Mesodermal cell (in vitro differentiated cells): ENCODE measurements at regions not wholly inside any gene's neighbourhood (a gene's known extent, or its start where the extent isn't known, plus 50 kb on each side); places are given as distances from the start of the nearest gene placed in this dataset.
"Not testable (repeated sequence)": the region's sequence is repeated elsewhere in the genome, so short reads cannot be mapped to it uniquely, and the experiment has no call there.

Experiments
- H3K27ac ChIP-seq: 2 replicates; pipeline ENCODE4 v1.7.0; 2013; ENCODE audit warnings: mild to moderate bottlenecking, low read depth, low read length, moderate library complexity; ENCODE audit not compliant: severe bottlenecking
- H3K36me3 ChIP-seq: 2 replicates; pipeline ENCODE4 v1.7.1; 2013; ENCODE audit warnings: mild to moderate bottlenecking, low read length, moderate library complexity; ENCODE audit not compliant: control insufficient read depth, insufficient read depth
- H3K4me1 ChIP-seq: one replicate; pipeline ENCODE4 v1.7.1; 2013; ENCODE audit warnings: mild to moderate bottlenecking, low read length; ENCODE audit not compliant: insufficient read depth, control insufficient read depth, poor library complexity, severe bottlenecking
- H3K4me3 ChIP-seq: 2 replicates; pipeline ENCODE4 v1.7.0; 2013; ENCODE audit warnings: low read length, control low read depth, mild to moderate bottlenecking; ENCODE audit not compliant: insufficient read depth, poor library complexity, severe bottlenecking; ENCODE audit errors: extremely low read depth
- H3K9me3 ChIP-seq: 2 replicates; pipeline ENCODE4 v1.7.1; 2013; ENCODE audit warnings: mild to moderate bottlenecking, low read length, moderate library complexity; ENCODE audit not compliant: control insufficient read depth
- WGBS, 2 experiments: methylation state at CpG; one replicate each; pipeline ENCODE4 v1.1.5; 2013; ENCODE audit warnings: missing lambda C conversion rate in 2 of 2; ENCODE audit not compliant: insufficient coverage in 2 of 2; 5-methylcytosine and 5-hydroxymethylcytosine counted together

DNA sequence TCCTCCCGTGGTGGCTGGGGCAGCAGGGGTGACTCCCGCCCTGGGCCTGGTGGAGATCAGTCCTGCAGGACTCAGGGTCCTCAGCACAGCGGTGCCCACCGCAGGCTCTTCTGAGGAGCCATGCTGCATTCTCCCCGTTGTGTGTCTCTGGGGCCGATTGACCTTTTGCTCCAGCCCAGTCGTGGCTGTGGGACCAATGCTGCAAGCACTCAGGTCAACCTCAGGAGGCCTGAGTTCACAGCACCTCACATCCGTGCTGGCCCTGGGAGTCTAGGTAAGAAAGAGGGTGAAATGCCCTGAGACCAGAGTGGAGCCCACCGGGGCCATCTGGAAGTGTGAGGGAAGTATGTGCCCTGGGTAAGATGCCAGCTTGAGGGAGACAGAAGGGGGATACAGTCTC lies 316.1 kb upstream of the B3GAT1 start:
- H3K4me3 ChIP-seq: no peak overlapping the region
- WGBS, 2 experiments: 91% methylated on average over 8 to 9 of the region's 9 CpGs
- peaks cover 29% of the 10 kb centered on the region for H3K4me1 ChIP-seq
- no peak overlapping the region for H3K27ac ChIP-seq
- H3K9me3 ChIP-seq: no peaks in the 10 kb centered on the region
- no peaks in the 10 kb centered on the region for H3K36me3 ChIP-seq

DNA sequence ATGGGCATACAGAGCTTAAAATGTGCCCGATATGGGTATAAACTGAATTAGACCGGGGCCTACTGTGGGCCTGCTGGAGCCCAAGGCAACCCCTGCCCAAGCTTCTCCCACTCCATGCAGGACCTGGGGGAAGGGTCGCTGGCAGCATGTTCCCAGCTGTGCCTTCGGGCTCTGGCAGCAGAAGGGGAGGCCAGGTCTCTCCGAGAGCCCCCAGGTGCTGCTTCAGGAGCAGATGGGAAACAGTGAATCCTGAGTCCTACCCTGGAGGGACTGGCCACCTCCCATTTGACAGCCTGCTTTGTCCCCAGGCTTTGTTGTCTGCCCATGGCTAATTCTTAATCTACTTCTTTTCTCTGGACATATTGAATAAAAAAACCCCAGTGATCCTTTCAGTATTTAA lies 315.6 kb upstream of the B3GAT1 start:
- no peak overlapping the region for H3K4me3 ChIP-seq
- no peaks in the 10 kb centered on the region for H3K36me3 ChIP-seq
- no peaks in the 10 kb centered on the region for H3K9me3 ChIP-seq
- no peak overlapping the region for H3K27ac ChIP-seq
- peaks cover 23% of the 10 kb centered on the region for H3K4me1 ChIP-seq
- 90 to 92% methylated on average over 4 to 5 of the region's 5 CpGs for WGBS, 2 experiments

DNA sequence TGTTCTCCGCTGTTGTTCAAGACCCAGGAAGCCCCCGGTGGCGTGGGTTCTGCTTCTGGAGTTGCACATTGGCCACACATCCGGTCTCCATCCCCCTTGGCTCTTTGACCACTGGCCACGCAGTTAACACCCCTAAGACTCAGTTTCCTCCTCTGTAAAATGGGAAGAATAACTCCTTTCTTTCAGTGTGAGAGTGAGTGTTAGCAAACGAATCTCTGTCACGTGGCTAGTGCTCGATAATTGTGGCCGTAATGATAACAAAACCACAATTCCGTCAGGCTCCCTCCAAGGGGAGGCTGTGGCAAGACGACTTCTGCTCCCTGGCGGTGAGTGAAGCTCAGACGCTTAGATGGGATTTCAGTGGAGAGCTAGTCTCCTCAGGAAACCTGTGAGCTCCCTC lies 315.2 kb upstream of the B3GAT1 start:
- H3K9me3 ChIP-seq: no peaks in the 10 kb centered on the region

DNA sequence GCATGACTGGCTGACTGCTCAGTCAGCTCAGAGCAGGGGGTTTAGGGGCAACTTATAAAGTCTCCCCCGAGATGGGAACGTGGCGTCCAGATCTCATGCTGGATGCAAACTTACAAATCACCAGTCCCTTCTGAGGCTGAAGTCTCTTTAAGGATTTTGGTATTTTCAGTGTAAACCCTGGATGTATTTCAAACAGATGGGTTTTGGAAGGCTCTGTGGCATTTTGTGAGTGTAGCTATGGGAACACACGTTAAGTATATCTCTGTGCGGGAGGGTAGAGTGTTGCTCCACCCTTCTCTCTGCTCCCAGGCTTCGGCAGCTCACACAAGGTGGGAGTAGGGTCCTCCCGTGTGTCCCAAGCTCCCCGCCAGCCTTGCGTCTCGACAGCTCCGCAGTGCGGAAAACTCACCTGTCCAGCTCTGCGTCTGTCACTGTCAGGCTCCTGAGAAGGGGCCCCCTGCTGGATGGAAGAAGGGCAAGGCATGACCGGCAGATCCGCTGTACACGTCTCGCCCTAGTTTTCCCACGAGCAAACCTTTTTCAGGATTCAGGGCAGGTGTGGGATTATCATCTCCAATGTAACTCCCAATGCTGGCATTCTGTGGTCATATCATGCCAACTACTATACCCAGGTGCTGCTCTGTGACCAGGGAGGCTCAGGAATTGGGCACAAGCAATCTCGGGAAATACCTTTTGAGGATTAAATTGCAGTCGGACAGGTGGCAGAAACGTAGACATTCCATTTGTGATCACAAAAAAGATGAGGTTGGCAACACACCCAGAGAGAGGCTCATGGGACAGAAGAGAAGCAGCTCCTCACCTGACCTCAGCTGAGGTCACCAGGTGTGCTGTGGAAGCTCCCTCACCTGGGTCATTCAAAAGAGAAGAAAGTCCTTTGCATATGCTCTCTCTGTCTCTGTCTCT lies 313.9 kb upstream of the B3GAT1 start:
- H3K27ac ChIP-seq: no peak overlapping the region
- H3K36me3 ChIP-seq: no peaks in the 10 kb centered on the region
- no peak overlapping the region for H3K4me3 ChIP-seq
- WGBS, 2 experiments: 87 to 88% methylated on average over 17 to 21 of the region's 21 CpGs
- H3K9me3 ChIP-seq: no peaks in the 10 kb centered on the region
- peaks cover 8% of the 10 kb centered on the region for H3K4me1 ChIP-seq

More for the DNA sequence above, 315.2 kb upstream of the B3GAT1 start:
- 91 to 96% methylated on average over 8 to 11 of the region's 13 CpGs for WGBS, 2 experiments
- peaks cover 19% of the 10 kb centered on the region for H3K4me1 ChIP-seq
- no peak overlapping the region for H3K27ac ChIP-seq
- H3K36me3 ChIP-seq: no peaks in the 10 kb centered on the region
- H3K4me3 ChIP-seq: no peak overlapping the region

- no peaks in the 10 kb centered on the region for H3K36me3 ChIP-seq
- WGBS, 2 experiments: 89 to 95% methylated on average over 8 to 10 of the region's 12 CpGs
- H3K9me3 ChIP-seq: no peaks in the 10 kb centered on the region
- no peak overlapping the region for H3K27ac ChIP-seq
- no peak overlapping the region for H3K4me3 ChIP-seq
- H3K4me1 ChIP-seq: peaks cover under 1% of the 10 kb centered on the region
These were observed 313.2 kb upstream of the B3GAT1 start for GRCh38 chr11:134725211-134725610.

GRCh38 chr11:134724779-134725140 lies 312.7 kb upstream of the B3GAT1 start:
- H3K27ac ChIP-seq: no peak overlapping the region
- no peaks in the 10 kb centered on the region for H3K4me1 ChIP-seq
- no peaks in the 10 kb centered on the region for H3K9me3 ChIP-seq
- WGBS, 2 experiments: 75 to 90% methylated on average over 9 of the region's 9 CpGs
- H3K4me3 ChIP-seq: no peak overlapping the region
- H3K36me3 ChIP-seq: no peaks in the 10 kb centered on the region

- H3K9me3 ChIP-seq: no peaks in the 10 kb centered on the region
- H3K27ac ChIP-seq: no peak overlapping the region
- WGBS, 2 experiments: 85 to 88% methylated on average over 7 to 10 of the region's 12 CpGs
- H3K4me1 ChIP-seq: no peaks in the 10 kb centered on the region
- no peak overlapping the region for H3K4me3 ChIP-seq
- no peaks in the 10 kb centered on the region for H3K36me3 ChIP-seq
These were observed 312.2 kb upstream of the B3GAT1 start for GRCh38 chr11:134724106-134724778.

DNA sequence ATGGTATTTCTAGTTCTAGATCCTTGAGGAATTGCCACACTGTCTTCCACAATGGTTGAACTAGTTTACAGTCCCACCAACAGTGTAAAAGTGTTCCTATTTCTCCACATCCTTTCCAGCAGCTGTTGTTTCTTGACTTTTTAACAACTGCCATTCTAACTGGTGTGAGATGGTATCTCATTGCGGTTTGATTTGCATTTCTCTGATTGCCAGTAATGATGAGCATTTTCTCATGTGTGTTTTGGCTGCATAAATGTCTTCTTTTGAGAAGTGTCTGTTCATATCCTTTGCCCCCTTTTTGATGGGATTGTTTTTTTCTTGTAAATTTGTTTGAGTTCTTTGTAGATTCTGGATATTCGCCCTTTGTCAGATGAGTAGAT lies 308.6 kb upstream of the B3GAT1 start:
- H3K4me3 ChIP-seq, H3K9me3 ChIP-seq, H3K36me3 ChIP-seq, H3K4me1 ChIP-seq, H3K27ac ChIP-seq: not testable (repeated sequence)
- 100% methylated on average over 1 of the region's 2 CpGs for WGBS, 2 experiments

DNA sequence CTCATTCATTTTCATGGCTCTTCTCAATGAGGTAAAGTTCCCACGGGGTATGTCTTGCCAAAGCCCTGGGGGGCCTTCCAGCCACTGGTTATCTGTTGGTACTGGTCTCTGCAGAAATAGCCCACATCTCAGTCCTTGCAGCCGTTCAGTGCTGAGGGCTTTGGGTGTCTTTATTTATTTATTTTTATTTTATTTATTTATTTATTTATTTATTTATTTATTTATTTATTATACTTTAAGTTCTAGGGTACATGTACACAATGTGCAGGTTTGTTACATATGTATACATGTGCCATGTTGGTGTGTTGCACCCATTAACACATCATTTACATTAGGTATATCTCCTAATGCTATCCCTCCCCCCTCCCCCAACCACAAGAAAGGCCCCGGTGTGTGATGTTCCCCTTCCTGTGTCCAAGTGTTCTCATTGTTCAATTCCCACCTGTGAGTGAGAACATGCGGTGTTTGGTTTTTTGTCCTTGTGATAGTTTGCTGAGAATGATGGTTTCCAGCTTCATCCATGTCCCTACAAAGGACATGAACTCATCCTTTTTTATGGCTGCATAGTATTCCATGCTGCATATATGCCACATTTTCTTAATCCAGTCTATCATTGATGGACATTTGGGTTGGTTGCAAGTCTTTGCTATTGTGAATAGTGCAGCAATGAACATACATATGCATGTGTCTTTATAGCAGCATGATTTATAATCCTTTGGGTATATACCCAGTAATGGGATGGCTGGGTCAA lies 308.1 kb upstream of the B3GAT1 start:
- 75 to 100% methylated on average over 1 of the region's 4 CpGs for WGBS, 2 experiments
- H3K4me3 ChIP-seq, H3K9me3 ChIP-seq, H3K27ac ChIP-seq, H3K36me3 ChIP-seq, H3K4me1 ChIP-seq: not testable (repeated sequence)

GRCh38 chr11:134719397-134719796 lies 307.4 kb upstream of the B3GAT1 start:
- H3K36me3 ChIP-seq: no peaks in the 10 kb centered on the region
- no peak overlapping the region for H3K27ac ChIP-seq
- no peaks in the 10 kb centered on the region for H3K9me3 ChIP-seq
- 85 to 93% methylated on average over 3 of the region's 5 CpGs for WGBS, 2 experiments
- H3K4me1 ChIP-seq: no peaks in the 10 kb centered on the region
- no peak overlapping the region for H3K4me3 ChIP-seq
